Astrocyte of the spinal cord (primary cell): ENCODE measurements at regions not wholly inside any gene's neighbourhood (a gene's known extent, or its start where the extent isn't known, plus 50 kb on each side); places are given as distances from the start of the nearest gene placed in this dataset.

Source experiments
- DNase-seq: peaks from one replicate; pipeline ENCODE4 v3.0.0; 2011; ENCODE audit warnings: low read depth, low spot score
- H3K4me3 ChIP-seq: 2 replicates; pipeline ENCODE4 v1.5.1; 2011; ENCODE audit warnings: low read depth, mild to moderate bottlenecking, low read length, moderate library complexity
- CTCF ChIP-seq: IDR thresholded peaks from 2 replicates; pipeline ENCODE4 v1.5.1; 2012; ENCODE audit warnings: low read depth, mild to moderate bottlenecking, low read length, inconsistent platforms
- in situ Hi-C: cut with HindIII; loops from 2 replicates; pipeline ENCODE4 v1.10.0; 2017; ENCODE audit warnings: low sequenced_read_pairs

GRCh38 chr4:174086829-174087799, 196.4 kb downstream of the FBXO8 start:
- H3K4me3 ChIP-seq, result no peak overlapping the region
- no peak for DNase-seq
- no peak for TF ChIP-seq CTCF
- in situ Hi-C loops, result no loop called here

- no peak for TF ChIP-seq CTCF
- in situ Hi-C loops, result no loop called here
- no peak for DNase-seq
These were observed 198.5 kb downstream of the FBXO8 start for GRCh38 chr4:174084981-174085380.

GRCh38 chr4:174084542-174084941, 198.9 kb downstream of the FBXO8 start:
- TF ChIP-seq CTCF, result no peak
- DNase-seq, result no peak
- in situ Hi-C loops, result no loop called here
- H3K4me3 ChIP-seq, result no peak overlapping the region

More at GRCh38 chr4:174084981-174085380, 198.5 kb downstream of the FBXO8 start:
- no peak overlapping the region for H3K4me3 ChIP-seq

GRCh38 chr4:174080361-174080760, 203.1 kb downstream of the FBXO8 start:
- in situ Hi-C loops, result no loop called here
- DNase-seq, result no peak

GRCh38 chr4:174071595-174071994, 211.9 kb downstream of the FBXO8 start:
- TF ChIP-seq CTCF, result no peak
- no peak for DNase-seq
- in situ Hi-C loops, result no loop called here
- H3K4me3 ChIP-seq, result no peak overlapping the region

More at GRCh38 chr4:174080361-174080760, 203.1 kb downstream of the FBXO8 start:
- H3K4me3 ChIP-seq, result no peak overlapping the region
- no peak for TF ChIP-seq CTCF

GRCh38 chr4:174069848-174070330, 213.6 kb downstream of the FBXO8 start:
- no peak for DNase-seq
- in situ Hi-C loops, result no loop called here
- H3K4me3 ChIP-seq, result no peak overlapping the region
- TF ChIP-seq CTCF, result no peak
